ENCODE measurements at regions not wholly inside any gene's neighbourhood (a gene's known extent, or its start where the extent isn't known, plus 50 kb on each side); places are given as distances from the start of the nearest gene placed in this dataset.
"Not testable (repeated sequence)": the region's sequence is repeated elsewhere in the genome, so short reads cannot be mapped to it uniquely, and the experiment has no call there.

DNA sequence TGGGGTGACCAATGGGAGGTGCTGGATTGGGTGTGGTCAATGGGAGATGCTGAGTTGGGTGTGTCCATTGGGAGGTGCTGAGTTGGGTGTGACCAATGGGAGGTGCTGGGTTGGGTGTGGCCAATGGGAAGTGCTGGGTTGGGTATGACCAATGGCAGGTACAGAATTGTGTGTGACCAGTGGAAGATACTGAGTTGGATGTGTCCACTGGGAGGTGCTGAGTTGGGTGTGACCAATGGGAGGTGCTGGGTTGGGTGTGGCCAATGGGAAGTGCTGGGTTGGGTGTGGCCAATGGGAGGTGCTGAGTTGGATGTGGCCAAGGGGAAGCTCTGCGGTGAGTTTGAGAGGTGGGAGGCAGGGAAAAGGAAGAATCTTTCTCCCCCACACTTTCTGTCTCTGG lies 250.0 kb upstream of the PROK2 start:
- DNase-seq (ENCODE audit: low read depth in 3 of 3) = no peak

DNA sequence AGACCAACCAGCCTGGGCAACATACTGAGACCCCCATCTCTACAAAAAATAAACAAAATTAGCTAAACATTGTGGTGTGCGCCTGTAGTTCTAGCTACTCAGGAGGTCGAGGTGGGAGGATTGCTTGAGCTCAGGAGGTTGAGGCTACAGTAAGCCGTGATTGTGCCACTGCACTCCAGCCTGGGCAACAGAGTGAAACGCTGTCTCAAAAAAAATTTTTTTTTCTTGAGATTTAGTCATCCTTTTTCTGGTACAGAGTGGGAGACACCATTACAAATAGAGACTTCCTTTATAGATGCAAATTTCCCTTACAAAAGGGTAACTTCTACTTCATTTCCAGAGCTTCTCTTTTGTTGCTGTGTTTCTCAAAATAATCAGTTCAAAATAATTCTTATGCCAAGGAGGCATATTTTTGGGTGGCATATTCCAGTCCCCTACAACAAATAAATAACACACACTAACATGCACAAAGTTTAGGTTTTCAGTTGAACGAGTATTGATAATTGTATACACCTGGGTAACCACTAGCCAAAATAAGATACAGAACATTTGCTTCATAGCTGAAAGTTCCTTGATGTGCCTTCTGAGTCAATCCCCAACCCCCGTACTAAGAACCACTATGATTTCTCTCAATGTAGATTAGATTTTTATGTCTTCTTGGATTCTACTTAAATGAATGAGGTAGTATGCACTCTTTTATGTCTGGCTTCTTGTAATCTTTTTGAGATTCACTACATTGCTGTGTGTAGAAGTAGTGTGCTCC lies 248.9 kb upstream of the PROK2 start:
- DNase-seq (ENCODE audit: low read depth in 3 of 3) = no peak

DNA sequence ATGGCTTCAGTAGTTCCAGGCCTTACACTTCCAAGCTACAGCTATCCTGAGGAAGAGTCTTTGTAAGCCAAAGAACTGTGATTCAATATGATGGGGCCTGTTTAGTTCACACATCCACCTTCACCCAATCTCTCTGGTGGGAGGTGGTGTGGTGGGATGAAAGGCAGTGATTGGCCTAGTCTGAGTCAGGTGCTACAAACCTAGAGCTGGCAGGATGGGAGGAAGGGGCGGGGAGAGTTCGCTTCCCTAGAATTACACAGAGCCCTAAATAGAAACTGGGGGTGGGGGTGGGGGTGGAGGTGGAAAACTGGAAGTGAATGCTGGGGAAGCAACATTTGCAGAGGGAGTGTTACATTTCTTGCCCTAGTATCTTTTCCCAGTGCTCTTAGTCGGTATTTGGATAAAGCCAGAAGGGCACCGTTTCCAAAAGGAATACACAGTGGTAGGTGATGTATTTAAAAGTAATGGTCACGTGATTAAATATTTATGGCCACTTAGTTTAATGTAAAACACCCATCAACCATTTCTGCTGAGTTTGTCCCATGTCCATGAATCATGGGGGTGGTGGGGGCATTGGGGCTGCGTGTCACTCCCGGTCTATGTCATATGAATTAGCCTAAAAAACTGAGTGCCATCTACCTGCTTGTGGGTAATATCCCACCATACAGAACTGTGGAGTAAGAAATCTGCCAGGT lies 247.6 kb upstream of the PROK2 start:
- DNase-seq (ENCODE audit: low read depth in 3 of 3) = no peak

DNA sequence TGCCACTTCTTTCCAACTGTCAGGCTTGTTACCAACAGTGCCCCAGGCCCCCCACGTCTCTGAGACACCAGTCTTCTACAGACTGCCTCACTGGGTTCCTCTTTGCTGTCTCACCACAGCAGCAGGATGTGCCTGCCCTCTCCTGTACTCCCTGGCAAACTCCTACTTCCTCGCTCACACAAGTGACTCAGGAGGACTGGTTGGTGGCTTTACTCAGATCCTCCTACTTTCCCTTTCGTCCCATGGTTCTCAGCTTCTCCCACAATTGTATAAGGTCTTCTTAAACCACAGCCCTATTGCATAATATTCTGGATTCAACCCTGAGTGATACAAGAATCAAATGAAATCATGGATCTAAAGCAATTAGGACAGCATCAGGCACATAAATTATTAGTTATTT lies 246.6 kb upstream of the PROK2 start:
- DNase-seq (ENCODE audit: low read depth in 3 of 3) = no peak

DNA sequence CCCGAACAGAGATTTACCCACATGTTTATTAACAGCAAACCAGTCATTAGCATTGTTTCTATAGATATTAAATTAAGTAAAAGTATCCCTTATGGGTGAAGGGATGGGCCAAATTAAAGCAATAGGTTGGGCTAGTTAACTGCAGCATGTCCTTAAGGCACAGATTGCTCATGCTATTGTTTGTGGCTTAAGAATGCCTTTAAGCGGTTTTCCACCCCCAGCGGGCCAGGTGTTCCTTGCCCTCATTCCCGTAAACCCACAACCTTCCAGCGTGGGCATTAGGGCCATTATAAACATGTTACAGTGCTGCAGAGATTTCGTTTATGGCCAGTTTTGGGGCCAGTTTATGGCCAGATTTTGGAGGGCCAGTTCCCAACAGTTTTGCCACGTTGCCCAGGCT lies 245.3 kb upstream of the PROK2 start:
- not testable (repeated sequence) for DNase-seq (ENCODE audit: low read depth in 3 of 3)

DNA sequence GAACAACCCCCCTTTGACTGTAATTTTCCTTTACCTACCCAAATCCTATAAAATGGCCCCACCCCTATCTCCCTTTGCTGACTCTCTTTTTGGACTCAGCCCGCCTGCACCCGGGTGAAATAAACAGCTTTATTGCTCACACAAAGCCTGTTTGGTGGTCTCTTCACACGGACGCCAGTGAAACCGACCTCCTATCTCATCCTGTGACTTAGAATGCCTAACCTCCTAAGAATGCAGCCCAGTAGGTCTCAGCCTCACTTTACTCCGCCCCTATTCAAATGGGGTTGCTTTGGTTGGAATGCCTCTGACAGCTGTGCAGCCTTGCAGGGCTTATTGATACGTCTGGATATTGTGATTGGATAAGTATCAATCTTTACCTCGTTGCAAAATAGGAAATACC lies 243.8 kb upstream of the PROK2 start:
- DNase-seq (ENCODE audit: low read depth in 3 of 3) = not testable (repeated sequence)

DNA sequence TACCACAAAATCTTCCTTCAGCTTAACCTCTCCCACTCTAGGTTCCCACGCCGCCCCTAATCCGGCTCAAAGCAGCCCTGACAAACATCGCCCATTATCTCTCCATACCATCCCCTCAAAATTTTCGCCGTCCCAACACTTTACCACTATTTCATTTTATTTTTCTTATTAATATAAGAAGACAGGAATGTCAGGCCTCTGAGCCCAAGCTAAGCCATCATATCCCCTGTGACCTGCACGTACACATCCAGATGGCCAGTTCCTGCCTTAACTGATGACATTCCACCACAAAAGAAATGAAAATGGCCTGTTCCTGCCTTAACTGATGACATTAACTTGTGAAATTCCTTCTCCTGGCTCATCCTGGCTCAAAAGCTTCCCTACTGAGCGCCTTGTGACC lies 243.4 kb upstream of the PROK2 start:
- DNase-seq (ENCODE audit: low read depth in 3 of 3) = not testable (repeated sequence)

DNA sequence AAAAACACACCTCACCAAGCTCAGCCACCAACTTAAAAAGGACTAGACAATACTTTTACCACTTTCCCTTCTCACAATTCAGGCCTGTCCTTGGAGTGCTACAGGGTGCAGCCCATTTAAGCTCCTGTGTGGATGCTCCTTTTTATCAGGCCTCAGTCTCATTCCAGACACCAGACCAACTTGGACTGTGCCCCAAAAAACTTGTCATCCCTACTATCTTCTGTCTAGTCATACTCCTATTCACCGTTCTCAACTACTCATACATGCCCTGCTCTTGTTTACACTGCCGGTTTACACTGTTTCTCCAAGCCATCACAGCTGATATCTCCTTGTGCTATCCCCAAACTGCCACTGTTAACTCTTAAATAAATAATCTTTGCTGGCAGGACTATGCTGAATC lies 242.8 kb upstream of the PROK2 start:
- DNase-seq (ENCODE audit: low read depth in 3 of 3) = not testable (repeated sequence)

DNA sequence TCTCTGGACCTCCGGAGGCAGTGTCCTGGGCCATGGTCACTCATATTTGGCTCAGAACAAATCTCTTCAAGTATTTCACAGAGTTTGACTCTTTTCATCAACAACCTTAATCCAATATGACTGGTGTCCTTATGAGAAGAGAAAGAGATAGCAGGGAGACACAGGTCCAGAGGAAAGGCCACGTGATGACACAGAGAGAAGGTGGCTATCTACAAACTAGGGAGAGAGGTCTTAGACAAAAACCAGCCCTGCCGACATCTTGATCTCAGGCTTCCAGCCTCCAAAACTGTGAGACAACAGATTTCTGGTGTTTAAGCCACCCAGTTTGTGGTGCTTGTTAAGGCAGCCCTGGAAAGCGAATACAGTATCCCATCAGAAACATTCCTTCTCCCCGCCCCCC lies 237.1 kb upstream of the PROK2 start:
- DNase-seq (ENCODE audit: low read depth in 3 of 3) = no peak

DNA sequence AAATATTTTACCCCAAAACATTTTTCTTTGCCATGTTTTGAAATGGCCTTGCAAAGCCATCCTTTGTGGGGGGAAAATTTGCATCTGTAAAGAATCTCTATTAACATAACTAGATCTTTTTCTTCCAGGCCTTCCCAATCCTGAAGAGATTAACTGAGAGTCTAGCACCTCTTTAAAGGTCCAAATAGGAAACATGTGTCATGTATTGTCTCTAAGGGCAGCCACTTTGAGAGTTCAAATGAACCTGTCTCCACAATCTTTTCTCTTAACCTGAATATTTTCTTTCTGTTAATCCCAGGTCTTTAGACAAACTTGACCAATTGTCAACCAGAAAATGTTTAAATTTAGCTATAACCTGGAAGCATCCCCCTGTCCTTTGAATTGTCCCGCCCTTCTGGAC lies 236.6 kb upstream of the PROK2 start:
- DNase-seq (ENCODE audit: low read depth in 3 of 3) = no peak

DNA sequence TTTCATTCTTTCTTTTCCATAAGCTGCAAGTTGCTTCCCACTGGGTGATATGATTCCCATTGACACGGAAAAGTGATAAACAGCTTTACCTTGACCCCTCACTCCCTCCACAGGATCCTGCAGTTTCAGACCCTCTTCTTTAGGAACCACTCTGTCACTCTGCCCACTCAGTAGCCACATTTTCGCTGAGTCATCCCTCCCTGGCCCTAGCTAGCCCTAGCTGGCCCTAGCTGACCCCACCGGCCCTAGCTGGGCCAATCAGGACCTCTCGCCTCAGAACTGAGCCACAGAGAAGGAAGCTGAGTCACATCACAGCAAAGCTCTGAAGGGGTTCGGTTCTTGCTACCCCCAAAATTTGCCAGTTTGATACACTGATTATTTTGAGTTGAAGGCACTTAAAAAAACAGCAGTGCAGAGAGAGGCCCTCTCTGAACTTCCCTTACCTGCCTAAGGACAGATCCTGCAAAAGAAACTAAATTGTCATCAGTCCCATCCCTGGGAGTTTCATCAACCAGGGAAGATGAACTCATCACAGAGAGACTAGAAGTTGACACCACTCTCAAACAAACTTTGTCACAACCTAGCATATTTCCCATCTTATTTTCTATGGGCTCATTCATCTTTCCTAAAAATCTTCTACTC lies 233.5 kb upstream of the PROK2 start:
- no peak for DNase-seq (ENCODE audit: low read depth in 3 of 3)

DNA sequence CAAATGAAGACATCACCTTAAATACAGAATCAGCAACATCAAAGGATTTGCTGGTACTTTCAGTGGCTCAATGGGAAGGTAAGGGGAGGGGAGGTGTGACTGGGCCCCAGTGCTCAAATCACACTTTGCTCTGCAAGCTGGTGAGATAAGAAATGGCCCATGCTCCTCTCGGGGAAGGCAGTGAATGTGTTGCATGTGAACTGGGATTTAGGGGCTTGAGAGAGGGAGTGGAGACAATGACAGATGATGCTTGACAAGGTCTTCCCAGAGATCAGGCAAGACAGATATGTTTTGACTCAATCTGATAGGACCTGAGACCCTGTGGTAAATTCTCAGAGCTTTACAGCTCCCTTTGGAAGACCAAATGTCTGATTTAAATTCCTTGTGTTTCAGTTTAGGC lies 233.0 kb upstream of the PROK2 start:
- DNase-seq (ENCODE audit: low read depth in 3 of 3) = no peak

DNA sequence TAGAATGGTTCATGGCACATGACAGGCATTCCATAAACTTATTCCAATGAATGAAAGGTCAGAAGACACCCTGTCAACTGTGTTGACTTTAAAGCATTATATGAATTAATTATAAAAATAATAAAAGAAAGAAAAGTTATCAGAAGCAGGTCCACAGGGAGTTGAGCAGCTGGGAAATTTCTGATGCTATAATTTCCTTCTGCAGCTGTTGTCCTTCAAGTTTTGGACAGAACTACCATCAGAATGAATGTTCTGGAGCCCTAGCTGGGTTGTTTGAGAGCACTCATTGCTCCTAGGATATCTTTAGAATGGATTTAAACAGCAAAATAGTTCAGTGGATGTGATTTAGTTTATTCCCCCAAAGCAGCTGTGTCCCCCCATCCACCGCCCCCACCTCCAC lies 232.4 kb upstream of the PROK2 start:
- no peak for DNase-seq (ENCODE audit: low read depth in 3 of 3)

DNA sequence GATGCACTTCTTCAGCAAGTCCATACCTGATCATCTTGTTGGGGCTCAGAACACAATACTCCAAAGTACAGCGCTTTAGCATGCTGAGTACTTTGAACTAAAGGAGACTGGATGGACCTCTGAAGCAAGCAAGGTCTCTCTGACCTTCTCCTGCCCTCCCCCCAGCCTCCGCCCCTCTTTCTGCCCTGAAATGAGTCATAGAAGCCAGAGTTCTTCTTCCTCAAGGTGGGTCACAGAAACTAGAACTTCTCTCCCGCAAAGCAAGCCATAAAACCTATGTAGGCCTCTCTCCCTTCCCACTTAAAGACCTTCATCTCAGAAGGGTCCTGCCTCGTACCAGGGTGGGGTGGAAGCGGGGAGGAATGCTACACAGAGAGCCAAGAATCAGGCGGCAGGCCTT lies 230.5 kb upstream of the PROK2 start:
- DNase-seq (ENCODE audit: low read depth in 3 of 3) = no peak

DNA sequence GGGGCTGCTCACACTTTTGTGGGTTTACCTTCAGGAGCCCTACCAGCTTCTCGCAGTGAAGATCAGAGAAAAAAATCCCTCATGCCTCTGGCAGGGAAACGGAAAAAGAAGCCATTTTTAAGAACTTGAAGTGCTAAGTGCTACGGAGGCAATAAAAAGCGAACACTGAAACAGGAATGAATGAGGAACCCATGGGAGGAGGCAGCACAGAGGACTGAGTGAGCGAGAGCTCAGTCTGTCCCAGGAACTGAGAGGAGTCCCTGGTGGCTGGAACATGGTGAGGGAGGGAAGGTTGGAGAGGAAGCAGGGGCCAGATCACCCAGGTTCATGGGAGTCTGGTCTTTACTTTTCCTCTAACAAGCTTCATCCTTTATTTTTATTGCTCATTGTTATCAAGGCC lies 228.1 kb upstream of the PROK2 start:
- no peak for DNase-seq (ENCODE audit: low read depth in 3 of 3)

DNA sequence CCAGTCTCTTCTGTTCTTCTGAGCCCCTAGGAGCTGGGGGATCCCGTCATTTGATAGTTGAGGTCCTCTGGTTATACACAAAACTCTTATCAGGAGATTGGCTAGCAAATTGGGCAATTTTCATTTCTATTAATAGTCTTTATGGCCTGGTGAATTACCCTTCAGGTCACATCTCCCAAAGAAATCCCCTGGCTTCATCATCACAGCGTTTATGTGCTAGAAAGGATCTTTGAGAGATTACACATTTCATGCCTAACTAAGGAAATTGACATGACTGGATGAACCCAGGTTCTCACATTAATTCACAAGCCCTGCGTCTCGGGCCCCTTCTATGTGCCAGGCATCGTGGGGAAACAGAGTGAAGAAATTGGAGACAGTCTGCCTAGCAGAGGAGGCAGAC lies 227.4 kb upstream of the PROK2 start:
- DNase-seq (ENCODE audit: low read depth in 3 of 3) = no peak

DNA sequence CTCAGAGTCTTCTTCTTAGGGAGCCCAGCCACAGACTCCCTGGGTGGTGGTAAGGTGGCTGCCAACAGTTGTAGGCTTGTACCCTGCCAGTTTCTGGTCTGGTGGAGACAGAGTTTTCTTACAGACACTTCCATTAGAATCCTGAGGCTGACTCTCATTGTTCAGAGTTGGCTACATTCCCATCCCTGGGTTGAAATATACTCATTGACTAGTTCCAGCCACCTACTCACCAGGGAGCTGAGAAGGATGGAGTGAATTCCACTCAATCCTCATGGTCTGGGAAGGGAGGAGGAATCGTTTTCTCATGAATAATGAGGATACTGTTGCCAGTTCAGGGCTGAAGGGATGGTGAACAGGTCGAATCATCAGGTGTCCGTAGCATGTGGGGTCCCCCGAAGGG lies 226.5 kb upstream of the PROK2 start:
- DNase-seq (ENCODE audit: low read depth in 3 of 3) = no peak

DNA sequence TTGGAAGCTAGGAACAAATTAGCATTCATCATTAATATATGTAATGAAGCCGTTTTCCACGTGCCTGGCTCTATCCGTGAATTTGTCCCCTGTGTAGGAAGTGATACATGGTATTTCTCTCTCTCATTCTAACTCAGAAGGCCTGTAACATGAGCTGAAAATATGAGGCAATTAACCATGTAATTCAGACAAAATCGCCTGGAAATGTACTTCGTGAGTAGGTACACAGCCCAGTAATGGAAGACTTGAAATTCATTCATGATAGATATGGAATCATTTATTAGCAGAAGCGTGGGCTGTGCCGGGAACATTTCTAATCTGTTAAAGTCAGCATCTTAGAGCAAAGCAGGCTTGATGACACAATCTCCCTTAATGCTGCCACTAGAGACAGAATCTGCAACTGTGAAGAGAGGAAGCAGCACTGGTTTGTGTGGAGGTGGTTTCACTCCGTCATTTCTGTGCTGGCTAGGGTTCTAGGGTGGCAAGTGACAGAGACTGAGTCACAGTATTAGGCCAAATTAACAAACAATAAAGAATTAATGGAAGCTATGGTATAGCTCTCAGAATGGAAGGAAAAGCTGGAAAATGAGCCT lies 225.0 kb upstream of the PROK2 start:
- no peak for DNase-seq (ENCODE audit: low read depth in 3 of 3)

DNA sequence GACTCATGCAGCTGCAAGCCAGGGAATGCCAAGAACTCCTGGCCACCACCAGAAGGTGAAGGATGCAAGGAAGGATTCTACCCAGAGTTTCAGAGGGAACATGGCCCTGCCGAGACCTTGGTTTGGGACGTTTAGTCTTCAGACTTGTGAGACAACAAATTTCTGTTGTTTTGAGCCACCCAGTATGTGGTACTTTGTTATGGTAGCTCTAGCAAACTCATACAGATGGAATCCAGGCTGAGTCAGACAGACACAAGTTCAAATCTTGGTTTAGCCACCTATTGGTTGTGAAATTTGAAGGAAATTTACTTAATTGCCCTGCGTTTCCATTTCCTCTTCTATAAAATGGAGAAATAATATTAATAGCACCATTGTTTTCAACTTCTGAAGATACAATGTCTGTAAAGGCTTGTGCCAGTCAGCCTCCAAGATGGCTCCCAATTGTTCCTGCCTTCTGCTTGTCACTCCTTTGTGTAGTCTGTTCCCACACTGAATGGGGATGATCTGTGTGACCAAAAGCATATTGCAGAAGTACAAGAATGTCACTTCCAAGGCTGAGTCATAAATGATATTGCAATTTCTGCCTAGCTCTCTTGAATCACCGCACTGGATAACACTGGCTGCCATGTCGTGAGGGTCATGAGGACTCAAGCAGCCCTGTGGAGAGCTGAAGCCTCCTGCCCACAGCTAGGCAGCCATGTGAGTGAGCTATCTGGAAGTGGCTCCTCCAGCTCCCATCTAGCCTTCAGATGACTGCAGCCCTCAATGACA lies 223.5 kb upstream of the PROK2 start:
- DNase-seq (ENCODE audit: low read depth in 3 of 3) = no peak

DNA sequence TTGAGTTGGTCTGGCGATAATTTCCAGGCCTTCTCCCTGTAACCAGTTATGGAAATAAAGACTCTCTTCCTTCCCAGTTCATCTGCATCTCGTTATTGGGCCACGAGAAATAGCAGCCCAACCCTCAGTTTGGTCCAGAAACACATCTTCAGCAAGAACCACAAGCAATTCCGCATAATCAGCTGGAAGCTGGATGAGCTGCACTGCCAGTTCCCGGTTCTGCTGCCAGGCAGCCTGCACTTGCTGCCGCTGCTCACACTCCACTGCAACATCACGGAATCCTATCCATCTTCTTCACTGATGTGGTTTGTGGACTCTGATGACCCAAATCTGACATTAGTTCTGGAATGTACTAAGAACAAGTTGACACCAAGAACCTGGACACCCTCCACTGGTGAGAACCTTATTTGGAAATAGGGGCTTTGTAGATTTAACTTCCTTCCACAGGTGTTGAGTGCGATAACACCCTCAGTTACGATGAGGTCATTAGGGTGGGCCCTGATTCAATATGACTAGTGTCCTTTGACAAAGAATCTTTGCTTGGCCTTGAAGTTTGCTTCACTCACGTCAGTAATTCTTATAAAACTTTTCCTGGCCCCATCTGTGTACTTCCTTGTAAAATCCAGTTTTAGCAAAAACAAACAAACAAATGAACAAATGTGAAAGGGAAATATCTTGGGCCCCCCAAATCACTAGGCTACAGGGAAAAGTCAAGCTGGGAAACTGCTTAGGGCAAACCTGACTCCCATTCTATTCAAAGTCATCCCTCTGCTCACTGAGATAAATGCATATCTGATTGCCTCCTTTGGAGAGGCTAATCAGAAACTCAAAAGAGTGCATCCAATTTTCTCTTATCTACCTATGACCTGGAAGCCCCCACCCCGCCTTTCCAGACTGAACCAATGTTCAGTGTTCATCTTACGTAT lies 221.9 kb upstream of the PROK2 start:
- no peak for DNase-seq (ENCODE audit: low read depth in 3 of 3)

DNA sequence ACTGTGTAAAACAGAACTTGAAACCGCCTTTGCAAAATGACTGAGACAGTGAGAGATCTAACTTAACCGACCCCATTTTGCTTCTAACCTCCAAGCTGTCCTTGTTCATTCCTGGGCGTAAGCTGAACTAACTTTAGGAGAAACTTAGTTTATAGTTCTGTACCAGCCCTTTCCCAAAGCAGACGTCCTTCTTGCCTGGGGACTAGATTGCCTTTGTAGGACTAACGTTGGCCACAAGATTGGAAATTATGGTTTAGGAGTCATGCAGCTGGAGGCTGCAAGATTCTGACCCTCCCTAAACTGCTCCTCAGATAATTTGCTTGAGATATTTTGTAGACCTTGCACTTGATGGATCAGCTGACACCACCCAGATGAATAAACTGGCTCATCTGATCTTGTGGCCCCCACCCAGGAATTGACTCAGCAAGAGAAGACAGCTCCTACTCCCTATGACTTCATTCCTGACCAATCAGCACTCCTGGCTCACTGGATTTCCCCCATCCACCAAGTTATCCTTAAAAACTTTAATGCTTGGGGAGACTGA lies 219.9 kb upstream of the PROK2 start:
- no peak for DNase-seq (ENCODE audit: low read depth in 3 of 3)
